ENCODE measurements at regions not wholly inside any gene's neighbourhood (a gene's known extent, or its start where the extent isn't known, plus 50 kb on each side); places are given as distances from the start of the nearest gene placed in this dataset.

- no peak overlapping the region for H3K9ac ChIP-seq (ENCODE audit: low read depth, low read length)
- H3K27me3 ChIP-seq (ENCODE audit: insufficient read depth, low read length, poor library complexity), result no peaks in the 10 kb centered on the region
- H3K4me2 ChIP-seq (ENCODE audit: insufficient read depth, low read length), result no peak overlapping the region
- DNase-seq (no peak), ATAC-seq (ENCODE audit: insufficient read depth, low read depth) (no peak)
- no peak overlapping the region for H3K27ac ChIP-seq (ENCODE audit: low read length)
- H3K79me2 ChIP-seq (ENCODE audit: insufficient read depth, low read length), result no peaks in the 10 kb centered on the region
- peaks cover 4% of the 10 kb centered on the region for H3K9me3 ChIP-seq (ENCODE audit: insufficient read depth, low read length, severe bottlenecking)
- H3K4me3 ChIP-seq (ENCODE audit: low read depth in 1 of 2, low read length in 2 of 2), result no peak overlapping the region
- no peak overlapping the region for H2AFZ ChIP-seq (ENCODE audit: low read depth, low read length)
- no peaks in the 10 kb centered on the region for H4K20me1 ChIP-seq (ENCODE audit: insufficient read depth, low read length)
- H3K4me1 ChIP-seq (ENCODE audit: insufficient read depth, low read length), result no peaks in the 10 kb centered on the region
- H3K36me3 ChIP-seq (ENCODE audit: insufficient read depth, low read length), result no peaks in the 10 kb centered on the region
- TF ChIP-seq EZH2 (IDR thresholded peaks at IDR 0.05; ENCODE audit: borderline replicate concordance, low read depth, low read length, severe bottlenecking) (no peak), CTCF (IDR thresholded peaks at IDR 0.05; ENCODE audit: borderline replicate concordance, extremely low read depth, low read length, poor library complexity, severe bottlenecking) (no peak)
These were observed 356.2 kb upstream of the TMPRSS15 start for GRCh38 chr21:18759751-18760161.

- Histone ChIP-seq H3K9me3 (ENCODE audit: insufficient read depth, low read length, severe bottlenecking) (peaks cover 4% of the 10 kb centered on the region), H3K27me3 (ENCODE audit: insufficient read depth, low read length, poor library complexity) (no peaks in the 10 kb centered on the region), H3K27ac (ENCODE audit: low read length) (no peak overlapping the region), H3K79me2 (ENCODE audit: insufficient read depth, low read length) (no peaks in the 10 kb centered on the region), H3K36me3 (ENCODE audit: insufficient read depth, low read length) (no peaks in the 10 kb centered on the region), H2AFZ (ENCODE audit: low read depth, low read length) (no peak overlapping the region), H3K4me3 (ENCODE audit: low read depth in 1 of 2, low read length in 2 of 2) (no peak overlapping the region), H4K20me1 (ENCODE audit: insufficient read depth, low read length) (no peaks in the 10 kb centered on the region), H3K4me1 (ENCODE audit: insufficient read depth, low read length) (no peaks in the 10 kb centered on the region), H3K4me2 (ENCODE audit: insufficient read depth, low read length) (no peak overlapping the region), H3K9ac (ENCODE audit: low read depth, low read length) (no peak overlapping the region)
- TF ChIP-seq CTCF (IDR thresholded peaks at IDR 0.05; ENCODE audit: borderline replicate concordance, extremely low read depth, low read length, poor library complexity, severe bottlenecking) (no peak), EZH2 (IDR thresholded peaks at IDR 0.05; ENCODE audit: borderline replicate concordance, low read depth, low read length, severe bottlenecking) (no peak)
- ATAC-seq (ENCODE audit: insufficient read depth, low read depth) (no peak), DNase-seq (no peak)
These were observed 356.7 kb upstream of the TMPRSS15 start for GRCh38 chr21:18760247-18760646.

- Histone ChIP-seq H3K9me3 (ENCODE audit: insufficient read depth, low read length, severe bottlenecking) (no peaks in the 10 kb centered on the region), H4K20me1 (ENCODE audit: insufficient read depth, low read length) (no peaks in the 10 kb centered on the region), H3K4me2 (ENCODE audit: insufficient read depth, low read length) (no peak overlapping the region), H3K36me3 (ENCODE audit: insufficient read depth, low read length) (no peaks in the 10 kb centered on the region), H3K27ac (ENCODE audit: low read length) (no peak overlapping the region), H3K4me1 (ENCODE audit: insufficient read depth, low read length) (no peaks in the 10 kb centered on the region), H3K9ac (ENCODE audit: low read depth, low read length) (no peak overlapping the region), H2AFZ (ENCODE audit: low read depth, low read length) (no peak overlapping the region), H3K27me3 (ENCODE audit: insufficient read depth, low read length, poor library complexity) (no peaks in the 10 kb centered on the region), H3K79me2 (ENCODE audit: insufficient read depth, low read length) (no peaks in the 10 kb centered on the region), H3K4me3 (ENCODE audit: low read depth in 1 of 2, low read length in 2 of 2) (no peak overlapping the region)
- TF ChIP-seq EZH2 (IDR thresholded peaks at IDR 0.05; ENCODE audit: borderline replicate concordance, low read depth, low read length, severe bottlenecking) (no peak), CTCF (IDR thresholded peaks at IDR 0.05; ENCODE audit: borderline replicate concordance, extremely low read depth, low read length, poor library complexity, severe bottlenecking) (no peak)
- DNase-seq (no peak), ATAC-seq (ENCODE audit: insufficient read depth, low read depth) (no peak)
These were observed 361.1 kb upstream of the TMPRSS15 start for GRCh38 chr21:18764720-18765119.

- DNase-seq, result no peak
- H3K9me3 ChIP-seq (ENCODE audit: insufficient read depth, low read length, severe bottlenecking), result no peaks in the 10 kb centered on the region
These were observed 366.0 kb upstream of the TMPRSS15 start for GRCh38 chr21:18769599-18769998.

More at GRCh38 chr21:18769599-18769998, 366.0 kb upstream of the TMPRSS15 start:
- Histone ChIP-seq H4K20me1 (ENCODE audit: insufficient read depth, low read length) (no peaks in the 10 kb centered on the region), H3K4me2 (ENCODE audit: insufficient read depth, low read length) (no peak overlapping the region), H2AFZ (ENCODE audit: low read depth, low read length) (no peak overlapping the region), H3K9ac (ENCODE audit: low read depth, low read length) (no peak overlapping the region), H3K36me3 (ENCODE audit: insufficient read depth, low read length) (no peaks in the 10 kb centered on the region), H3K79me2 (ENCODE audit: insufficient read depth, low read length) (no peaks in the 10 kb centered on the region), H3K27me3 (ENCODE audit: insufficient read depth, low read length, poor library complexity) (no peaks in the 10 kb centered on the region), H3K4me1 (ENCODE audit: insufficient read depth, low read length) (no peaks in the 10 kb centered on the region), H3K4me3 (ENCODE audit: low read depth in 1 of 2, low read length in 2 of 2) (no peak overlapping the region), H3K27ac (ENCODE audit: low read length) (no peak overlapping the region)
- no peak for ATAC-seq (ENCODE audit: insufficient read depth, low read depth)
- TF ChIP-seq CTCF (IDR thresholded peaks at IDR 0.05; ENCODE audit: borderline replicate concordance, extremely low read depth, low read length, poor library complexity, severe bottlenecking), result no peak
- TF ChIP-seq EZH2 (IDR thresholded peaks at IDR 0.05; ENCODE audit: borderline replicate concordance, low read depth, low read length, severe bottlenecking), result no peak

All from DND-41 (cell line).